Fibroblast of lung (primary cell): ENCODE measurements at regions not wholly inside any gene's neighbourhood (a gene's known extent, or its start where the extent isn't known, plus 50 kb on each side); places are given as distances from the start of the nearest gene placed in this dataset.

Experiments used
- DNase-seq, 2 donors: peaks; one replicate each; pipeline versions ENCODE4 v3.0.0 to v3.0.0-alpha.2; 2010; ENCODE audit warnings: low read depth in 2 of 2
- H2AFZ ChIP-seq: 2 replicates; pipeline ENCODE4 v1.5.1; 2012; ENCODE audit warnings: low read length, control low read depth, inconsistent platforms
- H3K27ac ChIP-seq: 2 replicates; pipeline ENCODE4 v1.5.1; 2011; ENCODE audit warnings: low read length, control low read depth; ENCODE audit not compliant: insufficient read depth
- H3K27me3 ChIP-seq: 2 replicates; pipeline ENCODE4 v1.5.1; 2011; ENCODE audit warnings: mild to moderate bottlenecking, low read length; ENCODE audit not compliant: control insufficient read depth, insufficient read depth
- H3K36me3 ChIP-seq: 2 replicates; pipeline ENCODE4 v1.5.1; 2011; ENCODE audit warnings: low read length; ENCODE audit not compliant: control insufficient read depth, insufficient read depth
- H3K4me1 ChIP-seq: 2 replicates; pipeline ENCODE4 v1.5.1; 2011; ENCODE audit warnings: low read length; ENCODE audit not compliant: control insufficient read depth, insufficient read depth; ENCODE audit errors: extremely low read depth
- H3K4me2 ChIP-seq: 2 replicates; pipeline ENCODE4 v1.5.1; 2011; ENCODE audit warnings: low read length, control low read depth; ENCODE audit not compliant: insufficient read depth; ENCODE audit errors: extremely low read depth
- H3K4me3 ChIP-seq, 4 experiments: fragments of 200-600 bp in 1 of 4; sonication (generic) in 1 of 4; replicated peaks in 1 of 4; 2 replicates each; pipeline ENCODE4 v1.5.1; 2011 to 2016; ENCODE audit warnings: low read length in 4 of 4, low read depth in 3 of 4, mild to moderate bottlenecking in 3 of 4, control low read depth in 2 of 4, inconsistent platforms in 1 of 4, mixed read lengths in 1 of 4; ENCODE audit not compliant: insufficient read depth in 1 of 4; ENCODE audit errors: control extremely low read depth in 1 of 4
- H3K79me2 ChIP-seq: 2 replicates; pipeline ENCODE4 v1.5.1; 2012; ENCODE audit warnings: mild to moderate bottlenecking, low read length, inconsistent platforms; ENCODE audit not compliant: control insufficient read depth, insufficient read depth
- H3K9ac ChIP-seq: 2 replicates; pipeline ENCODE4 v1.5.1; 2011; ENCODE audit warnings: mild to moderate bottlenecking, low read length, control low read depth; ENCODE audit not compliant: insufficient read depth
- H3K9me3 ChIP-seq: 2 replicates; pipeline ENCODE4 v1.5.1; 2012; ENCODE audit warnings: low read depth, low read length; ENCODE audit not compliant: control insufficient read depth, insufficient read depth
- H4K20me1 ChIP-seq: 2 replicates; pipeline ENCODE4 v1.5.1; 2011; ENCODE audit warnings: low read length; ENCODE audit not compliant: control insufficient read depth, insufficient read depth; ENCODE audit errors: extremely low read depth
- EZH2 ChIP-seq: IDR thresholded peaks from 2 replicates; pipeline ENCODE4 v1.5.1; 2012; ENCODE audit warnings: low read length, control low read depth, mild to moderate bottlenecking; ENCODE audit errors: missing control alignments
- TF ChIP-seq, protein P1 (sequence below), 2 donors: IDR thresholded peaks in 1 of 2; conservative IDR thresholded peaks in 1 of 2; 1 replicate in 1 of 2; 2 replicates in 1 of 2; pipeline ENCODE4 v1.5.1; 2011 to 2012; ENCODE audit warnings: low read length in 2 of 2, control low read depth in 1 of 2, inconsistent platforms in 1 of 2, low read depth in 1 of 2, mild to moderate bottlenecking in 1 of 2

DNA sequence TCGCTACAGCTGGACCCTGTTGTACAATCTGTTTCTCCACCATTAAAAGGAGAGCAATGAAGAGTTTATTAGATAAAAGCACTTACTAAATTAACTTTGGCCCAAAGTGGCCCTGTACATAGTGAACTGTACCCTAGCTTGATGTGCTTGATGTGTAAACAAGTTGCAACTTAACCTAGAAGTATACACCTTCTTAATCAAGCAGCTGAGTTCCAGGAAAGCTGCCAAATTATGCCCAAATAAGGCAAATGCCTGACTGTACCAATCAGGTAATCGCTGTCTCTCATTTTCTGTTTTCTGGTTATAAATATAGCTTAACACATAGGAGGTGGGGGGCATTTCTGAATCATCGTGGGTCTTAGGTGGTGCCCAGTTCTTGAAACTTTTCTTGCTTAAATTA lies 704.8 kb upstream of the CBLB start:
- DNase-seq = no peak
- Histone ChIP-seq H3K36me3 (no peaks in the 10 kb centered on the region), H3K27ac (no peak overlapping the region), H3K4me2 (no peak overlapping the region), H2AFZ (no peak overlapping the region), H3K9me3 (no peaks in the 10 kb centered on the region), H3K4me3 (no peak overlapping the region), H3K4me1 (no peaks in the 10 kb centered on the region), H4K20me1 (no peaks in the 10 kb centered on the region), H3K27me3 (no peaks in the 10 kb centered on the region), H3K9ac (no peak overlapping the region), H3K79me2 (no peaks in the 10 kb centered on the region)
- TF ChIP-seq EZH2 = no peak
- TF ChIP-seq, protein P1, sequence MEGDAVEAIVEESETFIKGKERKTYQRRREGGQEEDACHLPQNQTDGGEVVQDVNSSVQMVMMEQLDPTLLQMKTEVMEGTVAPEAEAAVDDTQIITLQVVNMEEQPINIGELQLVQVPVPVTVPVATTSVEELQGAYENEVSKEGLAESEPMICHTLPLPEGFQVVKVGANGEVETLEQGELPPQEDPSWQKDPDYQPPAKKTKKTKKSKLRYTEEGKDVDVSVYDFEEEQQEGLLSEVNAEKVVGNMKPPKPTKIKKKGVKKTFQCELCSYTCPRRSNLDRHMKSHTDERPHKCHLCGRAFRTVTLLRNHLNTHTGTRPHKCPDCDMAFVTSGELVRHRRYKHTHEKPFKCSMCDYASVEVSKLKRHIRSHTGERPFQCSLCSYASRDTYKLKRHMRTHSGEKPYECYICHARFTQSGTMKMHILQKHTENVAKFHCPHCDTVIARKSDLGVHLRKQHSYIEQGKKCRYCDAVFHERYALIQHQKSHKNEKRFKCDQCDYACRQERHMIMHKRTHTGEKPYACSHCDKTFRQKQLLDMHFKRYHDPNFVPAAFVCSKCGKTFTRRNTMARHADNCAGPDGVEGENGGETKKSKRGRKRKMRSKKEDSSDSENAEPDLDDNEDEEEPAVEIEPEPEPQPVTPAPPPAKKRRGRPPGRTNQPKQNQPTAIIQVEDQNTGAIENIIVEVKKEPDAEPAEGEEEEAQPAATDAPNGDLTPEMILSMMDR (conservative IDR thresholded peaks at IDR 0.05 in 1 of 2, IDR thresholded peaks at IDR 0.05 in 1 of 2; ENCODE audit: low read depth in 1 of 2, low read length in 2 of 2) = no peak

DNA sequence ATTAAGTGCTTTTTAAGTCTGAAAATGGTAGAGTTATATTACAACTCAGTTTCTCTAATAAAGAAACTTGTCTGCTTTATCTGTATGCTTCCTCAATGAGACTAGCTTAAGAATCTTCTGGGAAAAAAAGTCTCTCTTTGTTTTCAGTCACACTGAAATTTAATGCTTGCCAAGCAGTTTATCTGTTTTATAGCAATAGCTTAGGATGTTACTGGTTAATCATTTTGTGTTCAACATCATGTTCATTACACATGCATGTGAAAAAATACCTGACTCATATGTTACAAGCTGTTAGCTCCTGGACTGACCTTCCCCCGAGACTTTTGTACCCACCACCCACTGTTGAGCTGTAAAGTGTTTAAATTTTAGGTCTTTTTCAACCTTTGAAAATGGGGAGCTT lies 706.2 kb upstream of the CBLB start:
- Histone ChIP-seq H3K9ac (no peak overlapping the region), H3K27me3 (no peaks in the 10 kb centered on the region), H3K27ac (no peak overlapping the region), H3K4me2 (no peak overlapping the region), H3K79me2 (no peaks in the 10 kb centered on the region), H3K36me3 (no peaks in the 10 kb centered on the region), H3K9me3 (no peaks in the 10 kb centered on the region), H3K4me1 (no peaks in the 10 kb centered on the region), H4K20me1 (no peaks in the 10 kb centered on the region), H2AFZ (no peak overlapping the region), H3K4me3 (no peak overlapping the region)
- no peak for DNase-seq
- TF ChIP-seq, protein P1 (conservative IDR thresholded peaks at IDR 0.05 in 1 of 2, IDR thresholded peaks at IDR 0.05 in 1 of 2; ENCODE audit: low read depth in 1 of 2, low read length in 2 of 2) = no peak
- no peak for TF ChIP-seq EZH2

DNA sequence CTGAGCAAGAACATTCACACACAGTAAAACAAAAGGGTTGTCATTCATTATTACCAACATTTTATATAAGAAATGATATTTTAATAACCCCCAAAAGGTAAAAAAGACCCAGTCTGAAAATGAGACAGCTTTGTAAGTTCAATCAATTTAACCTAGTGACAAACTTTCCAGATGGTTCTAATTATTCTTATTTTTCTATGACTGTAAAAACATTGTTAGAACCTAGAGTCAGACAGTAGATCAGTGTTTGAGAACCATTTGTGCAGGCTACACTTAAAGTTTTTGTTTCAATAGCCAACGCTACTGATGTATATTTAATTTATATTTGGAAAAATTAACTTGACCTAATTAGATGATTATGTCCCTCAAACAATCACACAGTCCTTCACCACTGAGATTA lies 708.4 kb upstream of the CBLB start:
- Histone ChIP-seq H3K4me2 (no peak overlapping the region), H3K79me2 (no peaks in the 10 kb centered on the region), H3K36me3 (no peaks in the 10 kb centered on the region), H3K27me3 (no peaks in the 10 kb centered on the region), H3K9ac (no peak overlapping the region), H4K20me1 (no peaks in the 10 kb centered on the region), H3K4me1 (no peaks in the 10 kb centered on the region), H3K4me3 (no peak overlapping the region), H2AFZ (no peak overlapping the region), H3K9me3 (no peaks in the 10 kb centered on the region), H3K27ac (no peak overlapping the region)
- TF ChIP-seq, protein P1 (conservative IDR thresholded peaks at IDR 0.05 in 1 of 2, IDR thresholded peaks at IDR 0.05 in 1 of 2; ENCODE audit: low read depth in 1 of 2, low read length in 2 of 2) = no peak
- TF ChIP-seq EZH2 = no peak
- no peak for DNase-seq
